ENCODE measurements at regions not wholly inside any gene's neighbourhood (a gene's known extent, or its start where the extent isn't known, plus 50 kb on each side); places are given as distances from the start of the nearest gene placed in this dataset.

- no peak overlapping the region for H2AFZ ChIP-seq (ENCODE audit: low read length)
- DNase-seq (ENCODE audit: low read depth in 1 of 2, low spot score in 2 of 2) (no peak), FAIRE-seq (no peak)
- H3K56ac ChIP-seq (replicated peaks; ENCODE audit: insufficient read length, low read depth, low read length), result no peak overlapping the region
- TF ChIP-seq CBX8 (IDR thresholded peaks at IDR 0.05; ENCODE audit: borderline replicate concordance, low read depth, low read length) (no peak), SAP30 (IDR thresholded peaks at IDR 0.05; ENCODE audit: insufficient read depth, insufficient replicate concordance, low read length) (no peak), KDM1A (IDR thresholded peaks at IDR 0.05; ENCODE audit: borderline replicate concordance, low read length) (no peak), PHF8 (conservative IDR thresholded peaks at IDR 0.05; ENCODE audit: low read depth, low read length) (no peak), EZH2 (IDR thresholded peaks at IDR 0.05; ENCODE audit: low read depth, low read length, severe bottlenecking) (no peak), SIRT6 (IDR thresholded peaks at IDR 0.05; ENCODE audit: low read length) (no peak), BRCA1 (IDR thresholded peaks at IDR 0.05; ENCODE audit: low read depth, low read length) (no peak), TEAD4 (IDR thresholded peaks at IDR 0.05; ENCODE audit: low read depth, low read length) (no peak), ATF2 (IDR thresholded peaks at IDR 0.05; ENCODE audit: low read length) (no peak), KDM4A (IDR thresholded peaks at IDR 0.05; ENCODE audit: low read depth, low read length, severe bottlenecking) (no peak)
- no peak overlapping the region for H3K4me3 ChIP-seq (ENCODE audit: extremely low read depth in 1 of 4, insufficient read depth in 2 of 4, low read depth in 3 of 4, low read length in 4 of 4)
- no peak overlapping the region for H2BK12ac ChIP-seq (ENCODE audit: low read depth, low read length)
- no peak overlapping the region for H3K4me2 ChIP-seq (ENCODE audit: insufficient read depth in 1 of 2, low read depth in 2 of 2, low read length in 2 of 2)
- H2BK20ac ChIP-seq (ENCODE audit: low read length), result no peak overlapping the region
- no peak overlapping the region for H3K23ac ChIP-seq (ENCODE audit: insufficient read length)
- ChIA-PET POLR2A (ENCODE audit: partially characterized antibody) (no interaction called here), CTCF (ENCODE audit: partially characterized antibody) (no interaction called here)
- H3K23me2 ChIP-seq (ENCODE audit: low read depth, low read length), result no peaks in the 10 kb centered on the region
- no peaks in the 10 kb centered on the region for H3K27me3 ChIP-seq (replicated peaks in 1 of 4; ENCODE audit: control insufficient read depth in 3 of 4, extremely low read depth in 1 of 4, insufficient read depth in 3 of 4, low read length in 3 of 4)
- no peak overlapping the region for H2BK120ac ChIP-seq (replicated peaks; ENCODE audit: low read depth, low read length)
- no peak overlapping the region for H2BK5ac ChIP-seq (ENCODE audit: low read depth, low read length)
- 89 to 100% methylated on average over 1 to 8 of the region's 11 CpGs for WGBS, 2 experiments (ENCODE audit: extremely low coverage in 1 of 2, insufficient coverage in 1 of 2, insufficient read length in 1 of 2, insufficient replicate concordance in 2 of 2, low coverage in 1 of 2, low lambda C conversion rate in 2 of 2, missing lambda C conversion rate in 1 of 2)
- H3K4ac ChIP-seq (replicated peaks; ENCODE audit: insufficient read length, low read depth, low read length), result no peak overlapping the region
- no peak overlapping the region for H3K14ac ChIP-seq (ENCODE audit: insufficient read length)
- peaks cover 6 to 11% (median 7%) of the 10 kb centered on the region in 4 experiments; a peak in 6 of 7 replicates for H3K4me1 ChIP-seq (replicated peaks in 1 of 4; ENCODE audit: control insufficient read depth in 3 of 4, insufficient read depth in 4 of 4, low read length in 3 of 4)
- H4K91ac ChIP-seq (replicated peaks; ENCODE audit: insufficient read length, low read length), result no peak overlapping the region
- no peak overlapping the region for H3K27ac ChIP-seq (ENCODE audit: low read depth, low read length)
- no peak overlapping the region for H4K5ac ChIP-seq (ENCODE audit: insufficient read length, low read depth, low read length)
- 0 out of 2 replicates have a peak overlapping the region, but pooled peaks have one; percentile 46 for H2BK15ac ChIP-seq (ENCODE audit: low read length)
- peaks cover 7 to 8% of the 10 kb centered on the region in 2 experiments; a peak in 2 of 4 replicates for H3K9me3 ChIP-seq (ENCODE audit: insufficient read depth in 2 of 2, low read depth in 1 of 2, low read length in 1 of 2)
- H3K79me2 ChIP-seq (ENCODE audit: control insufficient read depth in 1 of 2, insufficient read depth in 2 of 2, low read length in 2 of 2), result no peaks in the 10 kb centered on the region
- H3K36me3 ChIP-seq (ENCODE audit: control insufficient read depth in 2 of 4, insufficient read depth in 4 of 4, low read length in 3 of 4), result no peaks in the 10 kb centered on the region
- H4K8ac ChIP-seq (ENCODE audit: extremely low read depth, insufficient read depth, low read length), result no peak overlapping the region
- H3K79me1 ChIP-seq (ENCODE audit: low read depth, low read length), result no peaks in the 10 kb centered on the region
- no peaks in the 10 kb centered on the region for H4K20me1 ChIP-seq (replicated peaks in 1 of 2; ENCODE audit: control insufficient read depth in 1 of 2, insufficient read depth in 2 of 2, low read length in 2 of 2)
- H3K18ac ChIP-seq (ENCODE audit: extremely low read depth, low read length), result no peak overlapping the region
- no peak overlapping the region for H3K9ac ChIP-seq (replicated peaks in 1 of 4; ENCODE audit: extremely low read depth in 1 of 4, low read depth in 3 of 4, low read length in 3 of 4)
- H2AK5ac ChIP-seq (ENCODE audit: low read depth, low read length), result 0 out of 2 replicates have a peak overlapping the region, but pooled peaks have one; percentile 65
These were observed 96.0 kb downstream of the ACKR3 start for GRCh38 chr2:236665572-236666118.

Measured in H1 (cell line).